ENCODE measurements at regions not wholly inside any gene's neighbourhood (a gene's known extent, or its start where the extent isn't known, plus 50 kb on each side); places are given as distances from the start of the nearest gene placed in this dataset.

GRCh38 chr7:83782628-83783027, 133.7 kb upstream of the SEMA3E start:
- Histone ChIP-seq H3K27ac (ENCODE audit: control insufficient read depth, insufficient read depth, low read length) (no peak overlapping the region), H3K4me1 (ENCODE audit: control insufficient read depth, extremely low read depth, insufficient read depth, low read length) (no peaks in the 10 kb centered on the region), H3K9me3 (ENCODE audit: control insufficient read depth, low read depth, low read length) (no peaks in the 10 kb centered on the region), H3K27me3 (ENCODE audit: control insufficient read depth, extremely low read depth, insufficient read depth, low read length) (no peaks in the 10 kb centered on the region), H3K36me3 (ENCODE audit: control insufficient read depth in 2 of 2, extremely low read depth in 1 of 2, insufficient read depth in 2 of 2, low read length in 2 of 2) (no peaks in the 10 kb centered on the region), H3K9ac (ENCODE audit: control insufficient read depth, extremely low read depth, insufficient read depth, low read length) (no peak overlapping the region), H3K4me2 (ENCODE audit: control insufficient read depth, extremely low read depth, insufficient read depth, low read depth, low read length) (no peak overlapping the region), H2AFZ (ENCODE audit: control insufficient read depth, low read length) (no peak overlapping the region), H3K9me1 (ENCODE audit: control insufficient read depth, extremely low read depth, insufficient read depth, low read length) (no peaks in the 10 kb centered on the region), H3K4me3 (ENCODE audit: control insufficient read depth in 2 of 3, extremely low read depth in 1 of 3, insufficient read depth in 2 of 3, low read depth in 1 of 3, low read length in 3 of 3) (no peak overlapping the region), H3K79me2 (ENCODE audit: control insufficient read depth, insufficient read depth, low read length) (no peaks in the 10 kb centered on the region), H4K20me1 (ENCODE audit: control insufficient read depth, extremely low read depth, insufficient read depth, low read length) (no peaks in the 10 kb centered on the region)
- no peak for FAIRE-seq
- TF ChIP-seq CTCF (optimal IDR thresholded peaks at IDR 0.05 in 1 of 3, IDR thresholded peaks at IDR 0.05 in 1 of 3, conservative IDR thresholded peaks at IDR 0.05 in 1 of 3; ENCODE audit: extremely low read depth in 1 of 3, insufficient read depth in 2 of 3, low read length in 3 of 3) (no peak), EZH2 (IDR thresholded peaks at IDR 0.05; ENCODE audit: low read length) (no peak)
- no peak for DNase-seq (ENCODE audit: low read depth, low spot score)
- dilution Hi-C loops (cut with MboI; ENCODE audit: extremely low pct_ligation_motif_present, low sequenced_read_pairs), result no loop called here

GRCh38 chr7:83778073-83778443, 129.1 kb upstream of the SEMA3E start:
- Histone ChIP-seq H4K20me1 (ENCODE audit: control insufficient read depth, extremely low read depth, insufficient read depth, low read length) (no peaks in the 10 kb centered on the region), H3K4me2 (ENCODE audit: control insufficient read depth, extremely low read depth, insufficient read depth, low read depth, low read length) (no peak overlapping the region), H3K4me3 (ENCODE audit: control insufficient read depth in 2 of 3, extremely low read depth in 1 of 3, insufficient read depth in 2 of 3, low read depth in 1 of 3, low read length in 3 of 3) (no peak overlapping the region), H2AFZ (ENCODE audit: control insufficient read depth, low read length) (no peak overlapping the region), H3K4me1 (ENCODE audit: control insufficient read depth, extremely low read depth, insufficient read depth, low read length) (no peaks in the 10 kb centered on the region), H3K9ac (ENCODE audit: control insufficient read depth, extremely low read depth, insufficient read depth, low read length) (no peak overlapping the region), H3K27me3 (ENCODE audit: control insufficient read depth, extremely low read depth, insufficient read depth, low read length) (no peaks in the 10 kb centered on the region), H3K9me1 (ENCODE audit: control insufficient read depth, extremely low read depth, insufficient read depth, low read length) (no peaks in the 10 kb centered on the region), H3K79me2 (ENCODE audit: control insufficient read depth, insufficient read depth, low read length) (no peaks in the 10 kb centered on the region), H3K27ac (ENCODE audit: control insufficient read depth, insufficient read depth, low read length) (no peak overlapping the region), H3K36me3 (ENCODE audit: control insufficient read depth in 2 of 2, extremely low read depth in 1 of 2, insufficient read depth in 2 of 2, low read length in 2 of 2) (no peaks in the 10 kb centered on the region), H3K9me3 (ENCODE audit: control insufficient read depth, low read depth, low read length) (no peaks in the 10 kb centered on the region)
- dilution Hi-C loops (cut with MboI; ENCODE audit: extremely low pct_ligation_motif_present, low sequenced_read_pairs), result no loop called here
- DNase-seq (ENCODE audit: low read depth, low spot score) (no peak), FAIRE-seq (no peak)
- TF ChIP-seq CTCF (optimal IDR thresholded peaks at IDR 0.05 in 1 of 3, IDR thresholded peaks at IDR 0.05 in 1 of 3, conservative IDR thresholded peaks at IDR 0.05 in 1 of 3; ENCODE audit: extremely low read depth in 1 of 3, insufficient read depth in 2 of 3, low read length in 3 of 3), result no peak
- TF ChIP-seq EZH2 (IDR thresholded peaks at IDR 0.05; ENCODE audit: low read length), result no peak
